C4-2B (cell line): ENCODE measurements at regions not wholly inside any gene's neighbourhood (a gene's known extent, or its start where the extent isn't known, plus 50 kb on each side); places are given as distances from the start of the nearest gene placed in this dataset.

ENCODE experiments used
- CTCF ChIP-seq: fragments of 450-650 bp; conservative IDR thresholded peaks from 2 replicates; pipeline ENCODE4 v1.5.1; 2017; ENCODE audit warnings: mild to moderate bottlenecking
- ZFX ChIP-seq: fragments of 450-650 bp; IDR thresholded peaks from 2 replicates; pipeline ENCODE4 v1.6.1; 2017

- TF ChIP-seq CTCF (no peak), ZFX (no peak)
These were observed 618.0 kb downstream of the CCDC85A start for GRCh38 chr2:56801770-56802169.
